Lung (tissue), 11 donors: ENCODE measurements at regions not wholly inside any gene's neighbourhood (a gene's known extent, or its start where the extent isn't known, plus 50 kb on each side); places are given as distances from the start of the nearest gene placed in this dataset.

Experiments used
- ATAC-seq: fragments of 200-7000 bp; cut with Tn5 transposase; one replicate; pipeline ENCODE4 v1.9.1; 2020; ENCODE audit warnings: moderate number of reproducible peaks; ENCODE audit not compliant: insufficient read depth, low FRiP score
- DNase-seq, 3 donors: peaks; one replicate each; pipeline ENCODE4 v3.0.0-alpha.2; 2013 to 2017
- H3K27ac ChIP-seq, 2 donors: one replicate each; pipeline ENCODE4 v1.5.1; 2013; ENCODE audit warnings: mild to moderate bottlenecking in 2 of 2, moderate library complexity in 2 of 2, control low read depth in 1 of 2, inconsistent platforms in 1 of 2, low read depth in 1 of 2, low read length in 1 of 2
- H3K27me3 ChIP-seq, 3 donors: one replicate each; pipeline ENCODE4 v1.5.1; 2013; ENCODE audit warnings: low read length in 2 of 3; ENCODE audit not compliant: control insufficient read depth in 3 of 3, insufficient read depth in 3 of 3
- H3K36me3 ChIP-seq, 4 donors: one replicate each; pipeline ENCODE4 v1.5.1; 2013; ENCODE audit warnings: low read length in 4 of 4, mild to moderate bottlenecking in 1 of 4, moderate library complexity in 1 of 4; ENCODE audit not compliant: control insufficient read depth in 4 of 4, insufficient read depth in 4 of 4
- H3K4me1 ChIP-seq, 5 donors: one replicate each; pipeline ENCODE4 v1.5.1; 2013; ENCODE audit warnings: low read length in 5 of 5, mild to moderate bottlenecking in 2 of 5, moderate library complexity in 1 of 5; ENCODE audit not compliant: control insufficient read depth in 5 of 5, insufficient read depth in 5 of 5
- H3K4me3 ChIP-seq: one replicate; pipeline ENCODE4 v1.5.1; 2013; ENCODE audit warnings: mild to moderate bottlenecking, control low read depth, moderate library complexity
- H3K9ac ChIP-seq, 2 donors: one replicate each; pipeline ENCODE4 v1.5.1; 2013; ENCODE audit warnings: low read length in 2 of 2, control low read depth in 1 of 2; ENCODE audit not compliant: insufficient read depth in 1 of 2
- H3K9me3 ChIP-seq, 4 donors: one replicate each; pipeline ENCODE4 v1.5.1; 2013; ENCODE audit warnings: low read length in 3 of 4, mild to moderate bottlenecking in 1 of 4, moderate library complexity in 1 of 4; ENCODE audit not compliant: control insufficient read depth in 4 of 4, insufficient read depth in 3 of 4
- WGBS, 2 donors: extraction: QIAGEN DNeasy Blood & Tissue Kit; methylation state at CpG; one replicate each; pipeline ENCODE4 v1.1.7; 2013; 5-methylcytosine and 5-hydroxymethylcytosine counted together
- TF ChIP-seq, protein P1 (sequence below): IDR thresholded peaks from 2 replicates; pipeline ENCODE4 v1.5.1; 2012; ENCODE audit warnings: mild to moderate bottlenecking; ENCODE audit errors: control extremely low read depth, extremely low read depth
- donor health status: control.
- donor health status: control.
- donor health status: Bipolar disorder and iron deficiency.
- donor health status: healthy.
- donor health status: DM: yes; HTN: yes; CAD: no.

GRCh38 chr7:156207306-156207705 lies 395.0 kb upstream of the SHH start:
- WGBS, 2 donors: 88 to 89% methylated on average over 6 of the region's 6 CpGs
- no peak overlapping the region for H3K27ac ChIP-seq
- no peaks in the 10 kb centered on the region for H3K4me1 ChIP-seq
- H3K36me3 ChIP-seq: no peaks in the 10 kb centered on the region
- no peak overlapping the region for H3K4me3 ChIP-seq
- no peak for DNase-seq
- TF ChIP-seq, protein P1, sequence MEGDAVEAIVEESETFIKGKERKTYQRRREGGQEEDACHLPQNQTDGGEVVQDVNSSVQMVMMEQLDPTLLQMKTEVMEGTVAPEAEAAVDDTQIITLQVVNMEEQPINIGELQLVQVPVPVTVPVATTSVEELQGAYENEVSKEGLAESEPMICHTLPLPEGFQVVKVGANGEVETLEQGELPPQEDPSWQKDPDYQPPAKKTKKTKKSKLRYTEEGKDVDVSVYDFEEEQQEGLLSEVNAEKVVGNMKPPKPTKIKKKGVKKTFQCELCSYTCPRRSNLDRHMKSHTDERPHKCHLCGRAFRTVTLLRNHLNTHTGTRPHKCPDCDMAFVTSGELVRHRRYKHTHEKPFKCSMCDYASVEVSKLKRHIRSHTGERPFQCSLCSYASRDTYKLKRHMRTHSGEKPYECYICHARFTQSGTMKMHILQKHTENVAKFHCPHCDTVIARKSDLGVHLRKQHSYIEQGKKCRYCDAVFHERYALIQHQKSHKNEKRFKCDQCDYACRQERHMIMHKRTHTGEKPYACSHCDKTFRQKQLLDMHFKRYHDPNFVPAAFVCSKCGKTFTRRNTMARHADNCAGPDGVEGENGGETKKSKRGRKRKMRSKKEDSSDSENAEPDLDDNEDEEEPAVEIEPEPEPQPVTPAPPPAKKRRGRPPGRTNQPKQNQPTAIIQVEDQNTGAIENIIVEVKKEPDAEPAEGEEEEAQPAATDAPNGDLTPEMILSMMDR: no peak
- no peaks in the 10 kb centered on the region for H3K27me3 ChIP-seq
- ATAC-seq: no peak
- peaks cover 0 to 1% (median 0%) of the 10 kb centered on the region in 4 donors for H3K9me3 ChIP-seq
- no peak overlapping the region for H3K9ac ChIP-seq

DNA sequence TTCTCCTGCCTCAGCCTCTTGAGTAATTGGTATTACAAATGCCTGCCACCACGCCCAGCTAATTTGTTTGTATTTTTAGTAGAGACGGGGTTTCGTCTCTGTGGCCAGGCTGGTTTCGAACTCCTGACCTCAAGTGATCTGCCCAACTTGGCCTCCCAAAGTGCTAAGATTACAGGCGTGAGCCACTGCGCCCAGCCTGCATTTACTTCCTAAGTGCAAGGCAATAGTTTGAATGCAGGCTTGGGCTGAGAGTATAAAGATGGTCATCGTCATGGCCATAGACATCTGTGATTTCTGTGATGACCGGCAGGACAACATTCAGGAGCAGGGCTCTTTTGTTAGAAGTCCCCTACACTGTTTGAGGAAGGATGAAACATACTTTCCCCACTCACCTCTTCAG lies 393.9 kb upstream of the SHH start:
- Histone ChIP-seq H3K9me3 (no peaks in the 10 kb centered on the region), H3K36me3 (no peaks in the 10 kb centered on the region), H3K27me3 (no peaks in the 10 kb centered on the region), H3K4me1 (no peaks in the 10 kb centered on the region), H3K9ac (no peak overlapping the region), H3K4me3 (no peak overlapping the region), H3K27ac (no peak overlapping the region)
- DNase-seq (no peak), ATAC-seq (no peak)
- TF ChIP-seq, protein P1: no peak
- WGBS, 2 donors: 83 to 87% methylated on average over 8 of the region's 8 CpGs

GRCh38 chr7:156204820-156205219 lies 392.6 kb upstream of the SHH start:
- H3K36me3 ChIP-seq: no peaks in the 10 kb centered on the region
- H3K27me3 ChIP-seq: no peaks in the 10 kb centered on the region
- WGBS, 2 donors: 90 to 92% methylated on average over 6 of the region's 6 CpGs
- H3K9me3 ChIP-seq: no peaks in the 10 kb centered on the region
- H3K4me1 ChIP-seq: no peaks in the 10 kb centered on the region
- no peak overlapping the region for H3K4me3 ChIP-seq
- no peak for DNase-seq
- no peak for ATAC-seq
- H3K9ac ChIP-seq: no peak overlapping the region
- TF ChIP-seq, protein P1: no peak
- no peak overlapping the region for H3K27ac ChIP-seq

- H3K9me3 ChIP-seq: no peaks in the 10 kb centered on the region
- ATAC-seq (no peak), DNase-seq (no peak)
- H3K9ac ChIP-seq: no peak overlapping the region
- 89 to 96% methylated on average over 10 of the region's 10 CpGs for WGBS, 2 donors
- H3K4me1 ChIP-seq: no peaks in the 10 kb centered on the region
- TF ChIP-seq, protein P1: no peak
- no peak overlapping the region for H3K27ac ChIP-seq
- H3K27me3 ChIP-seq: no peaks in the 10 kb centered on the region
- no peak overlapping the region for H3K4me3 ChIP-seq
- H3K36me3 ChIP-seq: no peaks in the 10 kb centered on the region
Observed at GRCh38 chr7:156203923-156204322, 391.7 kb upstream of the SHH start.
